Cardiac muscle cell (in vitro differentiated cells and primary cell): ENCODE measurements at regions not wholly inside any gene's neighbourhood (a gene's known extent, or its start where the extent isn't known, plus 50 kb on each side); places are given as distances from the start of the nearest gene placed in this dataset.
A peak's percentile ranks its signal among the peaks of the same experiment; 100 is the strongest.

Source experiments
- DNase-seq, 2 donors: peaks; one replicate each; pipeline versions ENCODE4 v3.0.0 to v3.0.0-alpha.2; 2010 to 2017; ENCODE audit warnings: low read depth in 1 of 2, low spot score in 1 of 2
- H3K27ac ChIP-seq: fragments of 200-600 bp; sonication (generic); 2 replicates; pipeline ENCODE4 v1.5.1; 2016
- H3K27me3 ChIP-seq: fragments of 200-600 bp; sonication (generic); 2 replicates; pipeline ENCODE4 v1.6.0; 2016; ENCODE audit warnings: control low read depth
- H3K36me3 ChIP-seq: fragments of 200-600 bp; sonication (generic); 2 replicates; pipeline ENCODE4 v1.5.1; 2016; ENCODE audit warnings: control low read depth
- H3K4me1 ChIP-seq: fragments of 200-600 bp; sonication (generic); 2 replicates; pipeline ENCODE4 v1.8.1; 2017; ENCODE audit warnings: low read depth, mild to moderate bottlenecking, mixed run types
- H3K4me3 ChIP-seq: fragments of 200-600 bp; sonication (generic); 2 replicates; pipeline ENCODE4 v1.5.1; 2016; ENCODE audit warnings: mild to moderate bottlenecking
- H3K9me3 ChIP-seq: fragments of 200-600 bp; sonication (generic); 2 replicates; pipeline ENCODE4 v1.5.1; 2017; ENCODE audit warnings: low read depth, mild to moderate bottlenecking, control low read depth
- TF ChIP-seq, protein P1 (sequence below): IDR thresholded peaks from 2 replicates; pipeline ENCODE4 v1.5.1; 2012; ENCODE audit warnings: low read depth, mild to moderate bottlenecking, low read length

DNA sequence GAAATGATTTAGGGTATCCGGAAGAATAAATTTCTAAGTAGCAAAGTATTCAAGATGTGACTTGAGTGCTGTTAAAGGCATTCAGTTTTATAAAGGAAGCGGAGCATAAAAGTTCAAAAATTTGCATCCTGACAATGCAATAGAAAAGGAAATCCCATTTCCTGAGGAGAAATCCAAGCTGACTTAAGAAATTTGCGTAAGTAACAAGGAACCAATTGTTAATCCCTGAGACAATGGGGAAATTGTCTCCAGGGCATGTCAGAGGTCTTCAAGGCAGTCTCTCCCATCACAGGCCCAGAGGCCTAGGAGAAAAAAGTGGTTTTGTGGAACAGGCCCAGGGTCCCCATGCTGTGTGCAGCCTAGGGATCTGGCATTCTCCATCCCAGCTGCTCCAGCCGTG lies 416.0 kb downstream of the PRDM2 start:
- Histone ChIP-seq H3K4me3 (no peak overlapping the region), H3K27me3 (no peaks in the 10 kb centered on the region), H3K27ac (no peak overlapping the region), H3K36me3 (no peaks in the 10 kb centered on the region), H3K4me1 (no peaks in the 10 kb centered on the region), H3K9me3 (no peaks in the 10 kb centered on the region)
- DNase-seq: no peak
- TF ChIP-seq, protein P1, sequence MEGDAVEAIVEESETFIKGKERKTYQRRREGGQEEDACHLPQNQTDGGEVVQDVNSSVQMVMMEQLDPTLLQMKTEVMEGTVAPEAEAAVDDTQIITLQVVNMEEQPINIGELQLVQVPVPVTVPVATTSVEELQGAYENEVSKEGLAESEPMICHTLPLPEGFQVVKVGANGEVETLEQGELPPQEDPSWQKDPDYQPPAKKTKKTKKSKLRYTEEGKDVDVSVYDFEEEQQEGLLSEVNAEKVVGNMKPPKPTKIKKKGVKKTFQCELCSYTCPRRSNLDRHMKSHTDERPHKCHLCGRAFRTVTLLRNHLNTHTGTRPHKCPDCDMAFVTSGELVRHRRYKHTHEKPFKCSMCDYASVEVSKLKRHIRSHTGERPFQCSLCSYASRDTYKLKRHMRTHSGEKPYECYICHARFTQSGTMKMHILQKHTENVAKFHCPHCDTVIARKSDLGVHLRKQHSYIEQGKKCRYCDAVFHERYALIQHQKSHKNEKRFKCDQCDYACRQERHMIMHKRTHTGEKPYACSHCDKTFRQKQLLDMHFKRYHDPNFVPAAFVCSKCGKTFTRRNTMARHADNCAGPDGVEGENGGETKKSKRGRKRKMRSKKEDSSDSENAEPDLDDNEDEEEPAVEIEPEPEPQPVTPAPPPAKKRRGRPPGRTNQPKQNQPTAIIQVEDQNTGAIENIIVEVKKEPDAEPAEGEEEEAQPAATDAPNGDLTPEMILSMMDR: no peak

DNA sequence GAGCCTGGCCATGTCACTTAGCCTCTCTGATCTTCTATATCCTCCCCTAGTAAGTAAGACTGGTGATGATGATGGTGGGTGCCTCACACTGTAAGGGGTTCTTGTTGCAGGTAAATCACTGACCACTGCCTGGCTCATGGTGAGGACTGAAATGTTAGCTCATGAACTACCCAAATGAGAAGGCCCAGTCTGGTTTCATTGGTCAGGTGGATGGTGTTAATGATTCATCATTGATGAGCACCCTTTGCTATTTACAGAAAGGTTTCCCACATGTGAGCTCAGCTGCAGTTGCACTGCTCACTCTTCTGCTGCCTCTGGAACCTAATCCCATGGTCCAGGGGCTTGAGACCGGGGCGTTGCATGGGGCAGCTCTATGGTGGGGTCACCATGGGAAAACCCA lies 417.7 kb downstream of the PRDM2 start:
- no peaks in the 10 kb centered on the region for H3K27me3 ChIP-seq
- no peaks in the 10 kb centered on the region for H3K9me3 ChIP-seq
- H3K36me3 ChIP-seq: no peaks in the 10 kb centered on the region
- no peaks in the 10 kb centered on the region for H3K4me1 ChIP-seq
- no peak overlapping the region for H3K4me3 ChIP-seq
- H3K27ac ChIP-seq: no peak overlapping the region
- TF ChIP-seq, protein P1: no peak
- DNase-seq: no peak

DNA sequence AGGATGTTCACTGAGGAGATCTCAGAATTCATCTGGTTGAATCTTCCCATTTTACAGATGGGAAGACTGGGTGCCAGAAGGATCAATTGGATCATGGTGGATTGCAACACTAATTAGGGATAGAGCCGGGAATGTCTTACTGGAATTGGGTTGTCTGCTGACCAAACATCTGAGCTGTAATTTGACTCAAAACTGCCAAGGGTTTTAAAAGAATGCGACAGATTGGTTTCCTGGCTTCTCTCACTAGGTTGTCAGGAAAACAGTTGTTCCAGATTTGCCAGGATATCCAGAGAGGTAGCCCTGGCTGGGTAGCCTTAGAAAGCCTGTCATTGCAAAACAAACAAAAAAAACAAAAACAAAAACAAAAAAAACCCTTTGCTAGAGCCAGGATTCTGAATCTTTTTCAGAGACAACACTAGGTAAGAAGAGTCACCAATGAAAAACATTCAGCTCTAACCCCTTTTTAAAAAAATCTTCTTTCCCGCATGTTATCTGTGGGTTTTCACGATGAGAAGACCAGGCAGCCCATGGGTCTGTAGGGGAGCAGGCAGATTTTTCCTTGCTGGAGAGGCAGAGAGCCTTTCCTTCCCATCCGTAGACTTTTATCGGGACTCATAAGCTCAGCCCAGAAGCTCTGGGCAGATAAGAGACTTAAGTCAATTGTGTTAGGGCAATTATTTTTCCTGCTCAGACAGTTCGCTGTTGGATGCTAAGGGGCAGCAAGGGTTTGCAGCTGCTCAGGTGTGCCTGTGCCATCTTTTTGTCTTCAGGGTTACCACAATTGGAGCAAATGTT lies 418.9 kb downstream of the PRDM2 start:
- Histone ChIP-seq H3K27ac (no peak overlapping the region), H3K4me3 (no peak overlapping the region), H3K27me3 (no peaks in the 10 kb centered on the region), H3K4me1 (no peaks in the 10 kb centered on the region), H3K9me3 (no peaks in the 10 kb centered on the region), H3K36me3 (no peaks in the 10 kb centered on the region)
- TF ChIP-seq, protein P1: no peak
- no peak for DNase-seq

DNA sequence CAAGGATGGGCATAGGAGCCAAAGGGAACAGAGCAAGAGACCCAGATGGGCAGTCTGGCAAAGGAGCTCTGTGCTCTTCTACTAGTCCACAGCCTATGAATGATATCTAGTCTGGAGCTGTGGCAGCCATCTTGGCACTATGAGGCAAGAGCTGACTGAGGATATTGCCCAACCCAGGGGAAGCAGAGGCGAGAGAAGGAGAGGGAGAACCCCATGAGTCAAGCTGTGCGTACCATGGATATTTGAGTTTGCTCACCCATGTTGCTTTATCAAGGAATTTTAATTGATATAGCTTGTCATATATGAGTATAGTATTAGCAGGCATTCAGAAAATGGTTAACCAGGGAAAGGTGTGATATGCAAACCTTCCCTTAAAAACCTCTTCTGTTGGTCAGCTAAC lies 420.9 kb downstream of the PRDM2 start:
- TF ChIP-seq, protein P1: no peak

DNA sequence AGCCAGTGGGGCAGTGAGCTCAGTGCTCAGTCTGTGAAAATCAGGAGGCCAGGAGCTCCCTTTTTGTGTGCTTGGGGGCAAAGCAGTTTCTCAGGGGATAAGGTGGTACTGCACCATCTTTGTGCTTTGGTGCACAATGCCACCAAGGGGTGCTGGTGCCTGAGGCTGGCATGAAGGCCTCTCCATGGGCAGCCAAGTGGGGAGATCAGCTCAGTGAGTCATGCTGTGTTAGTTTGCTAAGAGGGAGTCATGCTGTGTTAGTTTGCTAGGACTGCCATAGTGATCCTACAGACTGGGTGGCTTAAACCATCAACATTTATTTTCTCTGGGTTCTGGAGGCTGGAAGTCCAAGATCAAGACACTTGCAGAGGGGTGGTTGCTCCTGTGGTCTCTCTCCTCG lies 428.1 kb downstream of the PRDM2 start:
- TF ChIP-seq, protein P1: no peak
- no peaks in the 10 kb centered on the region for H3K27me3 ChIP-seq

More for the DNA sequence above, 420.9 kb downstream of the PRDM2 start:
- no peaks in the 10 kb centered on the region for H3K9me3 ChIP-seq
- H3K27ac ChIP-seq: no peak overlapping the region
- H3K4me3 ChIP-seq: no peak overlapping the region
- H3K27me3 ChIP-seq: no peaks in the 10 kb centered on the region
- DNase-seq: peak in 1 of 2 donors; percentile 6
- no peaks in the 10 kb centered on the region for H3K36me3 ChIP-seq
- no peaks in the 10 kb centered on the region for H3K4me1 ChIP-seq

More for the DNA sequence above, 428.1 kb downstream of the PRDM2 start:
- no peak overlapping the region for H3K27ac ChIP-seq
- H3K9me3 ChIP-seq: no peaks in the 10 kb centered on the region
- no peaks in the 10 kb centered on the region for H3K4me1 ChIP-seq
- no peaks in the 10 kb centered on the region for H3K36me3 ChIP-seq
- no peak overlapping the region for H3K4me3 ChIP-seq
- DNase-seq: no peak
